ENCODE measurements at regions not wholly inside any gene's neighbourhood (a gene's known extent, or its start where the extent isn't known, plus 50 kb on each side); places are given as distances from the start of the nearest gene placed in this dataset.
"Not testable (repeated sequence)": the region's sequence is repeated elsewhere in the genome, so short reads cannot be mapped to it uniquely, and the experiment has no call there.

- Mint-ChIP-seq H3K4me1 (ENCODE audit: low read depth) (no peaks in the 10 kb centered on the region), H3K9me3 (peaks cover 0 to 2% of the 10 kb centered on the region in 2 donors), H3K4me3 (no peak overlapping the region)
Observed at GRCh38 chrX:115413246-115413878, 123.8 kb downstream of the LUZP4 start.

DNA sequence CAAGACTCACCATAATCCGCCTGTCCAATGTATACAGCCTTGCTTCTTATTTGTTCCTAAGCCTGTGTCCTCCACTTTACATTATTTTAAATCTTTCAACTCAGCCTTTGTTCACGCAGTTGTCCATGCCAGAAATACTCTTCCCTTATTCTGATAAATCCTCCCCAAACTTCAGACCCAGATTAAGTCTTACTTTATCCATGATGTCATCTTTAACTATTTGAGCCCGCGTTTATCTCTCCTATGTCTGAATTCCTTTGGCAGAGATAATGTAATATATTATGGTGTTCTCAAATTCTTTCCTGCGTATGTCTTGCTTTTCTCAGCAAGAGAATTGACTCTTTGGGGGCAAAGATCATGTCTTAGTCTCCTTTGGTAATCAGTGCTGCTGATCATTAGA lies 129.6 kb downstream of the LUZP4 start:
- DNase-seq: no peak
- peaks cover 0 to 2% of the 10 kb centered on the region in 2 donors for H3K9me3 Mint-ChIP-seq
- H3K4me1 Mint-ChIP-seq (ENCODE audit: low read depth): no peaks in the 10 kb centered on the region
- peaks cover 41% of the 10 kb centered on the region for H3K27me3 Mint-ChIP-seq (ENCODE audit: low read depth)
- ATAC-seq (replicated peaks in 1 of 2): no peak
- H3K27ac Mint-ChIP-seq: no peak overlapping the region
- no peak overlapping the region for H3K4me3 Mint-ChIP-seq
- no peaks in the 10 kb centered on the region for H3K36me3 Mint-ChIP-seq (ENCODE audit: insufficient read depth in 2 of 2)

More at GRCh38 chrX:115413246-115413878, 123.8 kb downstream of the LUZP4 start:
- Mint-ChIP-seq H3K36me3 (ENCODE audit: insufficient read depth in 2 of 2) (no peaks in the 10 kb centered on the region), H3K27ac (no peak overlapping the region), H3K27me3 (ENCODE audit: low read depth) (peaks cover 39% of the 10 kb centered on the region)
- DNase-seq: no peak
- no peak for ATAC-seq (replicated peaks in 1 of 2)

DNA sequence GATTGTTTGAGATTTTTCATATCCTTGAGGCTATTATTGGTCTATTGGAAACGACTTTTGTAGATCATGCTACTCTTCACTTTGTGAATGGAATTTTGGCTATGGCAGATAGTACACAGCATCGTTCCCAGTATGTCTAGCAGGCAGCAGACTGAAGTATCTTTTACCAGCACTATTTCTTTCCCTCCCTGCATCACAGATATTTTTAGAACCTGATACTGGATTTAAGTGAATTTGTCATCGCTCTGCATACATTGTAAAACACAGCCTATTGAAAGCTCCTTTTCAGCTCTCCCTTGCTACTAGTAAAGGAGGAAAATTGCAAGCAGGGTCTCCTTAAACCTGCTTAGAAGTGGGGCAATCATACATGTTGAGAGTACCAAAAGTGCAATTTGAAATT lies 133.6 kb downstream of the LUZP4 start:
- ATAC-seq (replicated peaks in 1 of 2): no peak

GRCh38 chrX:115425359-115425758 lies 135.6 kb upstream of the PLS3 start:
- H3K27ac Mint-ChIP-seq: no peak overlapping the region
- H3K27me3 Mint-ChIP-seq (ENCODE audit: low read depth): peaks cover 38% of the 10 kb centered on the region
- H3K4me3 Mint-ChIP-seq: no peak overlapping the region
- H3K4me1 Mint-ChIP-seq (ENCODE audit: low read depth): no peaks in the 10 kb centered on the region
- ATAC-seq (replicated peaks in 1 of 2) (no peak), DNase-seq (no peak)
- H3K9me3 Mint-ChIP-seq: peaks cover 1% of the 10 kb centered on the region in 2 donors
- H3K36me3 Mint-ChIP-seq (ENCODE audit: insufficient read depth in 2 of 2): no peaks in the 10 kb centered on the region

More for the DNA sequence above, 133.6 kb downstream of the LUZP4 start:
- Mint-ChIP-seq H3K4me1 (ENCODE audit: low read depth) (no peaks in the 10 kb centered on the region), H3K27me3 (ENCODE audit: low read depth) (peaks cover 35% of the 10 kb centered on the region), H3K4me3 (no peak overlapping the region), H3K9me3 (peaks cover 1% of the 10 kb centered on the region in 2 donors), H3K27ac (no peak overlapping the region), H3K36me3 (ENCODE audit: insufficient read depth in 2 of 2) (no peaks in the 10 kb centered on the region)
- no peak for DNase-seq

DNA sequence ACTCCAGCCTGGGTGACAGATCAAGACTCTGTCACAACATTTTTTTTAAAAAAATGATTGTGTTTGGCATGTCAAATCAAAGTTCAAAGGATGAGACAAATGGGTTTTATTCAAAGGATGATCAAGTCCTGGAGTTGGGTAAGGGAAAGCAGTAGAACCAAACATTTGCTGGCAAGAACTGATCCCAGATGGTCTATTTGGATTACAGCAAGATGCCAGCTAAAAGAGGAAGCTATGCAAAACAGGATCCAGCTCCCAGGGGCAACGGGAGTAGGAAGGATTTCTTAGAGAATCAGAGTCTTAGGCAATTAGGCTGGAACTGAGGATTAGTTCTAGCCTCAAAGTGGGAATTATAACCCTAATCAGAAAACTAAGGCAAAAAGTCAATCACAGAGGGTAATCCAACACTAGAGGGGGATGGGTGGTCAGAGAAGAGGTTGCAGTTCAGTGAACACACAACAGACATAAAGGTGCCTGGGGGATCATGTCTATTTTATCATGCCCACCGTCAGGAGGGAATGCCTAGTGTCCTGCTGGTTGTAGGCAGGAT lies 133.0 kb upstream of the PLS3 start:
- Mint-ChIP-seq H3K4me1 (ENCODE audit: low read depth) (no peaks in the 10 kb centered on the region), H3K4me3 (no peak overlapping the region), H3K36me3 (ENCODE audit: insufficient read depth in 2 of 2) (no peaks in the 10 kb centered on the region), H3K27ac (no peak overlapping the region), H3K9me3 (peaks cover 1% of the 10 kb centered on the region in 2 donors), H3K27me3 (ENCODE audit: low read depth) (peaks cover 32% of the 10 kb centered on the region)
- ATAC-seq (replicated peaks in 1 of 2) (no peak), DNase-seq (no peak)

DNA sequence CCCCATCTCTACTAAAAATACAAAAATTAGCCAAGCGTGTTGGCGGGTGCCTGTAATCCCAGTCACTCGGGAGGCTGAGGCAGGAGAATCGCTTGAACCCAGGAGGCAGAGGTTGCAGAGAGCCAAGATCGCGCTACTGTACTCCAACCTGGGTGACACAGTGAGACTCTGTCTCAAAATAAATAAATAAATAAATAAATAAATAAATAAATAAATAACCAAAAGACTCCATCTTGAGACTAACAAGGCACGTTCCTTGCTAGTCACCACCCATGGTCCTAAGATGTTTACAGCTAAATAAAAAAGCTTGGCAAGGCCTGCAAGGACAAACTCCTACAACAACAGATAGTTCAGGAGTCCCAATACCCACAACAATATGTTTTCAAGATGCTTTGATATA lies 126.1 kb upstream of the PLS3 start:
- not testable (repeated sequence) for H3K36me3 Mint-ChIP-seq (ENCODE audit: insufficient read depth in 2 of 2); ATAC-seq (replicated peaks in 1 of 2); DNase-seq; H3K27me3 Mint-ChIP-seq (ENCODE audit: low read depth); H3K4me3 Mint-ChIP-seq; H3K9me3 Mint-ChIP-seq; H3K27ac Mint-ChIP-seq; H3K4me1 Mint-ChIP-seq (ENCODE audit: low read depth)

DNA sequence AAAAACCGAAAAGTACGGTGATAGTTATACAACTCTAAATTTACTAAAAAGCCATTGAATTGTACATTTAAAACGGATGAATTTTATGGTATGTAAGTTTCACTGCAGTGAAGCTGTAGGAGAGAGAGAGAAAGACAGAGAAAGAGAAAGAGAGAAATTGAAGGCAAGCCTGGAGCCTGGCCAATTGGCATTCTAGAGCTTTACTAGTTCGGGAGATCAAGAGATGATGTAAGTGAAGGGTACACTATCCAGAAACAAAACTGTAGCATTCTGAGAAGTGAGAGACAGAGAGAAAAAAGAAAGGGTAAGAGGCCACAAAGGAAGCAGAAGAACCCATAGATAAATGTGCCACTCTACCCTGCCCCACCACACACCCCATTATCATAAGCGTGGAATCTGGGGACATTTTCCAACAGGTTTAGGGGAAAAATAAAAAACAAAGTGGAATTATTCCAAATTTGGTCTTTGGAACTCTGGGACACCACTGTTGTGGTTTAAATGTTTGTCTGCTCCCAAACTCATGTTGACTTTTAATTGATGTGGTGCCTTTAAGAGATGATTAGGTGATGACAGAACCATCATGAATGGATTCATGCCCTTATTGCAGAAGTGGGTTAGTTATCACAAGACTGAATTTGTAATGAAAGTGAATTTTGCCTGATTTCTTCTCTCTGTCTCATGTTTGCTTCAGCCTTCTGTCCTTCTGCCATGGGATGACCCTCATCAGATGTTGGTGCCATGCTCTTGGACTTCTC lies 123.0 kb upstream of the PLS3 start:
- Mint-ChIP-seq H3K4me3 (no peak overlapping the region), H3K27ac (no peak overlapping the region), H3K36me3 (ENCODE audit: insufficient read depth in 2 of 2) (peaks cover 0 to 3% of the 10 kb centered on the region in 2 donors), H3K4me1 (ENCODE audit: low read depth) (no peaks in the 10 kb centered on the region), H3K9me3 (peaks cover 1 to 7% of the 10 kb centered on the region in 2 donors), H3K27me3 (ENCODE audit: low read depth) (peaks cover 7% of the 10 kb centered on the region)
- DNase-seq (no peak), ATAC-seq (replicated peaks in 1 of 2) (no peak)

GRCh38 chrX:115448146-115448545 lies 112.8 kb upstream of the PLS3 start:
- Mint-ChIP-seq H3K27ac (no peak overlapping the region), H3K4me3 (no peak overlapping the region), H3K4me1 (ENCODE audit: low read depth) (no peaks in the 10 kb centered on the region), H3K27me3 (ENCODE audit: low read depth) (peaks cover 25% of the 10 kb centered on the region), H3K36me3 (ENCODE audit: insufficient read depth in 2 of 2) (no peaks in the 10 kb centered on the region), H3K9me3 (no peaks in the 10 kb centered on the region)
- no peak for DNase-seq
- no peak for ATAC-seq (replicated peaks in 1 of 2)

GRCh38 chrX:115449742-115450141 lies 111.2 kb upstream of the PLS3 start:
- ATAC-seq (replicated peaks in 1 of 2) (no peak), DNase-seq (no peak)
- no peak overlapping the region for H3K4me3 Mint-ChIP-seq
- no peak overlapping the region for H3K27ac Mint-ChIP-seq
- H3K4me1 Mint-ChIP-seq (ENCODE audit: low read depth): no peaks in the 10 kb centered on the region
- H3K9me3 Mint-ChIP-seq: no peaks in the 10 kb centered on the region
- H3K27me3 Mint-ChIP-seq (ENCODE audit: low read depth): peaks cover 11% of the 10 kb centered on the region
- no peaks in the 10 kb centered on the region for H3K36me3 Mint-ChIP-seq (ENCODE audit: insufficient read depth in 2 of 2)

DNA sequence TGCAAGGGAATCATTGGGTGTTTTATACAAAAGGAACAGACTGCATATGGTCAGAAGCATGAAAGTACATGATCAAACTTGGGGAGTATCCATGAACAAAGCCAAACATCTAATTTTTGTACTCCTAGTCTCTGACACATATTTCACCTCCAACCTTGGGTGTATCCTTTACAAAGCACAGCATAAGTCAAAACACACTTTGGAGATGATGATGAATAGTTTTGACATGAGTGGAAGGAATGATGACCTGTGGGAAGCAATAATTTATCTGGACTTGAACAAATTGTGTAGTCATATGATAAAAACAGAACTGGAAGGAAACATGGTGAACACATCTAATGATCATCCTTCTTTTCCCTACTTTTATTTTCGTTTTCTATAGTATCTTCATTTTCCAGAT lies 108.7 kb upstream of the PLS3 start:
- DNase-seq: no peak
- no peak overlapping the region for H3K27ac Mint-ChIP-seq
- no peak for ATAC-seq (replicated peaks in 1 of 2)
- no peaks in the 10 kb centered on the region for H3K36me3 Mint-ChIP-seq (ENCODE audit: insufficient read depth in 2 of 2)
- no peak overlapping the region for H3K4me3 Mint-ChIP-seq
- no peaks in the 10 kb centered on the region for H3K4me1 Mint-ChIP-seq (ENCODE audit: low read depth)
- H3K27me3 Mint-ChIP-seq (ENCODE audit: low read depth): peaks cover 26% of the 10 kb centered on the region
- no peaks in the 10 kb centered on the region for H3K9me3 Mint-ChIP-seq

GRCh38 chrX:115459883-115460880 lies 100.8 kb upstream of the PLS3 start:
- Mint-ChIP-seq H3K36me3 (ENCODE audit: insufficient read depth in 2 of 2) (no peaks in the 10 kb centered on the region), H3K4me3 (no peak overlapping the region), H3K9me3 (peaks cover 3% of the 10 kb centered on the region in 2 donors), H3K4me1 (ENCODE audit: low read depth) (no peaks in the 10 kb centered on the region), H3K27me3 (ENCODE audit: low read depth) (peaks cover 37% of the 10 kb centered on the region), H3K27ac (no peak overlapping the region)
- no peak for ATAC-seq (replicated peaks in 1 of 2)
- DNase-seq: no peak

GRCh38 chrX:115462406-115462805 lies 98.6 kb upstream of the PLS3 start:
- Mint-ChIP-seq H3K4me3 (no peak overlapping the region), H3K36me3 (ENCODE audit: insufficient read depth in 2 of 2) (no peaks in the 10 kb centered on the region), H3K9me3 (peaks cover 3% of the 10 kb centered on the region in 2 donors), H3K27me3 (ENCODE audit: low read depth) (peaks cover 21% of the 10 kb centered on the region), H3K4me1 (ENCODE audit: low read depth) (no peaks in the 10 kb centered on the region), H3K27ac (no peak overlapping the region)
- no peak for ATAC-seq (replicated peaks in 1 of 2)
- no peak for DNase-seq

- no peak for ATAC-seq (replicated peaks in 1 of 2)
- Mint-ChIP-seq H3K4me1 (ENCODE audit: low read depth) (no peaks in the 10 kb centered on the region), H3K27ac (no peak overlapping the region), H3K36me3 (ENCODE audit: insufficient read depth in 2 of 2) (no peaks in the 10 kb centered on the region), H3K4me3 (no peak overlapping the region), H3K9me3 (peaks cover 3% of the 10 kb centered on the region in 2 donors), H3K27me3 (ENCODE audit: low read depth) (peaks cover 8% of the 10 kb centered on the region)
- DNase-seq: no peak
Observed at GRCh38 chrX:115467961-115468360, 93.0 kb upstream of the PLS3 start.
